Body of pancreas (tissue), 4 donors: ENCODE measurements at regions not wholly inside any gene's neighbourhood (a gene's known extent, or its start where the extent isn't known, plus 50 kb on each side); places are given as distances from the start of the nearest gene placed in this dataset.

Experiments
- POLR2A ChIP-seq, 3 donors: fragments of 450-650 bp; IDR thresholded peaks; one replicate each; pipeline ENCODE4 v1.6.1; 2016; ENCODE audit warnings: antibody characterized with exemption in 3 of 3, mild to moderate bottlenecking in 2 of 3
- TF ChIP-seq, protein P1 (sequence below), 7 experiments: fragments of 450-650 bp in 4 of 7; fragments of 200-600 bp in 3 of 7; sonication (generic) in 3 of 7; IDR thresholded peaks; one replicate each; pipeline ENCODE4 v1.5.1; 2016 to 2019; ENCODE audit warnings: antibody characterized with exemption in 7 of 7

DNA sequence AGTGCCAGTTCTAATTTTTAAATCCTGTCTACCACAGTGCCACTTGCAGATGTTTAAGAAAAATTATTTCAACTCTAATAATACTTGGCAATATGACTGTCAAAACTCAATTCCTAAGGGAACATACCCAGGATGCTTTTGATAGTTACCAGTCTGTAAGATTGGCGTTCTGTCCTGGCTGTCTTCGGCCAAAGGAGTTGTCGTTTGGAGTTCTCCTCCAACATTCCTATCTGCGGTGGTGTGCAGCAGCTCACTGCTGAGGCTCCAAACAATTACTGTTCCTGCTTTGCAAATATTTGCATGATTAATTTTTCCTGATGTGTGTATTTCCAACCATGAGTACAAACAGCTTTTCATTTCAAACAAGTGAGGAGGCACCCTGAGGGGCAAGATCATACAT, 330.8 kb upstream of the DPH6 start:
- TF ChIP-seq, protein P1, sequence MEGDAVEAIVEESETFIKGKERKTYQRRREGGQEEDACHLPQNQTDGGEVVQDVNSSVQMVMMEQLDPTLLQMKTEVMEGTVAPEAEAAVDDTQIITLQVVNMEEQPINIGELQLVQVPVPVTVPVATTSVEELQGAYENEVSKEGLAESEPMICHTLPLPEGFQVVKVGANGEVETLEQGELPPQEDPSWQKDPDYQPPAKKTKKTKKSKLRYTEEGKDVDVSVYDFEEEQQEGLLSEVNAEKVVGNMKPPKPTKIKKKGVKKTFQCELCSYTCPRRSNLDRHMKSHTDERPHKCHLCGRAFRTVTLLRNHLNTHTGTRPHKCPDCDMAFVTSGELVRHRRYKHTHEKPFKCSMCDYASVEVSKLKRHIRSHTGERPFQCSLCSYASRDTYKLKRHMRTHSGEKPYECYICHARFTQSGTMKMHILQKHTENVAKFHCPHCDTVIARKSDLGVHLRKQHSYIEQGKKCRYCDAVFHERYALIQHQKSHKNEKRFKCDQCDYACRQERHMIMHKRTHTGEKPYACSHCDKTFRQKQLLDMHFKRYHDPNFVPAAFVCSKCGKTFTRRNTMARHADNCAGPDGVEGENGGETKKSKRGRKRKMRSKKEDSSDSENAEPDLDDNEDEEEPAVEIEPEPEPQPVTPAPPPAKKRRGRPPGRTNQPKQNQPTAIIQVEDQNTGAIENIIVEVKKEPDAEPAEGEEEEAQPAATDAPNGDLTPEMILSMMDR (IDR thresholded peaks at IDR 0.05) = no peak
- no peak for TF ChIP-seq POLR2A (IDR thresholded peaks at IDR 0.05)
